Esophagus muscularis mucosa (tissue), 3 donors: ENCODE measurements at regions not wholly inside any gene's neighbourhood (a gene's known extent, or its start where the extent isn't known, plus 50 kb on each side); places are given as distances from the start of the nearest gene placed in this dataset.

Experiments used
- CTCF ChIP-seq, 3 experiments: fragments of 200-600 bp in 2 of 3; fragments of 450-650 bp in 1 of 3; sonication (generic) in 2 of 3; IDR thresholded peaks; one replicate each; pipeline ENCODE4 v1.5.1; 2017 to 2019; ENCODE audit warnings: antibody characterized with exemption in 3 of 3, mild to moderate bottlenecking in 2 of 3, moderate library complexity in 1 of 3
- EP300 ChIP-seq: sonication (generic); formaldehyde crosslinking; IDR thresholded peaks from one replicate; pipeline ENCODE4 v1.6.1; 2017; ENCODE audit warnings: antibody characterized with exemption

DNA sequence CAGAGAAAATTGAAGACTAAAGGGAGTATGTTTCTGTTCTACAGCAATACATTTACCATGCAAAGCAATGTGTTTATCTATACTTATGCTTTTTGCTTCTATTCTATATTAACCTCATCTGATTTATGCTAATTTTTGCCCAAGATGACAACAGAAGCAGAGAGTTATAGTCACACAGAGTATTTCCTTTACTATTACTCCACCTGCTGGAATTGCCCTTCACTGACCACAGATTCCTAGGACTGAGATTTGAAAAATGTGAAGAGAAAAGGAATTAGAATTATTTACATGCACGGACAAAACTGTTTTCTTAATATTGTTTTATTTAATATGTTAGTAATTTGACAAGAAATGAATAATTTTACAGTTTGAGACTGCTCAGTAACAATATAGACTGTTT is 745.6 kb downstream of the VGLL3 start:
- TF ChIP-seq EP300 (no peak), CTCF (IDR thresholded peaks at IDR 0.05) (peak in 1 of 3 experiments; percentile 4)
